Thyroid gland (tissue), 4 donors: ENCODE measurements at regions not wholly inside any gene's neighbourhood (a gene's known extent, or its start where the extent isn't known, plus 50 kb on each side); places are given as distances from the start of the nearest gene placed in this dataset.
"Not testable (repeated sequence)": the region's sequence is repeated elsewhere in the genome, so short reads cannot be mapped to it uniquely, and the experiment has no call there.

Experiments
- DNase-seq, 2 donors: peaks; one replicate each; pipeline ENCODE4 v3.0.0-alpha.2; 2019
- H3K27ac ChIP-seq, 3 donors: fragments of 200-600 bp; sonication (generic); 1 replicate in 2 of 3; 2 replicates in 1 of 3; pipeline ENCODE4 v1.5.1; 2016 to 2019; ENCODE audit warnings: mild to moderate bottlenecking in 1 of 3, moderate library complexity in 1 of 3
- H3K27me3 ChIP-seq: fragments of 200-600 bp; sonication (generic); one replicate; pipeline ENCODE4 v1.5.1; 2019
- H3K36me3 ChIP-seq, 2 donors: fragments of 200-600 bp; sonication (generic); one replicate each; pipeline ENCODE4 v1.5.1; 2016 to 2019
- H3K4me1 ChIP-seq, 2 donors: fragments of 200-600 bp; sonication (generic); one replicate each; pipeline ENCODE4 v1.5.1; 2017 to 2019
- H3K4me3 ChIP-seq, 3 donors: fragments of 200-600 bp; sonication (generic); replicated peaks in 1 of 3; 1 replicate in 2 of 3; 2 replicates in 1 of 3; pipeline ENCODE4 v1.5.1; 2016; ENCODE audit warnings: mild to moderate bottlenecking in 1 of 3
- H3K9me3 ChIP-seq: fragments of 200-600 bp; sonication (generic); one replicate; pipeline ENCODE4 v1.5.1; 2017
- POLR2A ChIP-seq, 2 donors: fragments of 450-650 bp; IDR thresholded peaks; one replicate each; pipeline ENCODE4 v1.6.1; 2017; ENCODE audit warnings: antibody characterized with exemption in 2 of 2, mild to moderate bottlenecking in 2 of 2, moderate library complexity in 1 of 2
- WGBS, 2 donors: methylation state at CpG; one replicate each; pipeline ENCODE4 v1.1.5; 2017; 5-methylcytosine and 5-hydroxymethylcytosine counted together
- intact Hi-C: fragments of 100-400 bp; cut with DNase I; formaldehyde crosslinking; loops from one replicate; pipeline ENCODE4 v1.15.1; 2023
- TF ChIP-seq, protein P1 (sequence below), 6 experiments: fragments of 200-600 bp in 3 of 6; fragments of 450-650 bp in 3 of 6; sonication (generic) in 3 of 6; IDR thresholded peaks; one replicate each; pipeline ENCODE4 v1.5.1; 2016 to 2019; ENCODE audit warnings: antibody characterized with exemption in 6 of 6, mild to moderate bottlenecking in 2 of 6, inconsistent platforms in 1 of 6, moderate library complexity in 1 of 6

GRCh38 chr9:38128752-38129270 lies 59.8 kb upstream of the SHB start:
- Histone ChIP-seq H3K27ac (no peak overlapping the region), H3K36me3 (no peaks in the 10 kb centered on the region), H3K9me3 (no peaks in the 10 kb centered on the region), H3K27me3 (no peaks in the 10 kb centered on the region), H3K4me1 (peaks cover 0 to 16% of the 10 kb centered on the region in 2 donors), H3K4me3 (no peak overlapping the region)
- intact Hi-C loops = no loop called here
- TF ChIP-seq POLR2A (IDR thresholded peaks at IDR 0.05) = no peak
- TF ChIP-seq, protein P1, sequence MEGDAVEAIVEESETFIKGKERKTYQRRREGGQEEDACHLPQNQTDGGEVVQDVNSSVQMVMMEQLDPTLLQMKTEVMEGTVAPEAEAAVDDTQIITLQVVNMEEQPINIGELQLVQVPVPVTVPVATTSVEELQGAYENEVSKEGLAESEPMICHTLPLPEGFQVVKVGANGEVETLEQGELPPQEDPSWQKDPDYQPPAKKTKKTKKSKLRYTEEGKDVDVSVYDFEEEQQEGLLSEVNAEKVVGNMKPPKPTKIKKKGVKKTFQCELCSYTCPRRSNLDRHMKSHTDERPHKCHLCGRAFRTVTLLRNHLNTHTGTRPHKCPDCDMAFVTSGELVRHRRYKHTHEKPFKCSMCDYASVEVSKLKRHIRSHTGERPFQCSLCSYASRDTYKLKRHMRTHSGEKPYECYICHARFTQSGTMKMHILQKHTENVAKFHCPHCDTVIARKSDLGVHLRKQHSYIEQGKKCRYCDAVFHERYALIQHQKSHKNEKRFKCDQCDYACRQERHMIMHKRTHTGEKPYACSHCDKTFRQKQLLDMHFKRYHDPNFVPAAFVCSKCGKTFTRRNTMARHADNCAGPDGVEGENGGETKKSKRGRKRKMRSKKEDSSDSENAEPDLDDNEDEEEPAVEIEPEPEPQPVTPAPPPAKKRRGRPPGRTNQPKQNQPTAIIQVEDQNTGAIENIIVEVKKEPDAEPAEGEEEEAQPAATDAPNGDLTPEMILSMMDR (IDR thresholded peaks at IDR 0.05) = no peak
- no peak for DNase-seq
- WGBS, 2 donors = 93 to 97% methylated on average over 5 of the region's 5 CpGs

- DNase-seq = no peak
- no peaks in the 10 kb centered on the region for H3K9me3 ChIP-seq
- H3K27ac ChIP-seq = no peak overlapping the region
- intact Hi-C loops = no loop called here
- TF ChIP-seq, protein P1 (IDR thresholded peaks at IDR 0.05) = no peak
- TF ChIP-seq POLR2A (IDR thresholded peaks at IDR 0.05) = no peak
- peaks cover 0 to 13% of the 10 kb centered on the region in 2 donors for H3K4me1 ChIP-seq
- H3K36me3 ChIP-seq = no peaks in the 10 kb centered on the region
- no peak overlapping the region for H3K4me3 ChIP-seq
- WGBS, 2 donors = 79 to 90% methylated on average over 6 of the region's 6 CpGs
- H3K27me3 ChIP-seq = no peaks in the 10 kb centered on the region
These were observed 58.3 kb upstream of the SHB start for GRCh38 chr9:38127271-38127839.

GRCh38 chr9:38126730-38127129 lies 57.7 kb upstream of the SHB start:
- H3K27ac ChIP-seq = no peak overlapping the region
- intact Hi-C loops = no loop called here
- no peak for DNase-seq
- H3K27me3 ChIP-seq = no peaks in the 10 kb centered on the region
- no peaks in the 10 kb centered on the region for H3K9me3 ChIP-seq
- H3K4me3 ChIP-seq = no peak overlapping the region
- H3K36me3 ChIP-seq = no peaks in the 10 kb centered on the region
- TF ChIP-seq, protein P1 (IDR thresholded peaks at IDR 0.05) = no peak
- no peak for TF ChIP-seq POLR2A (IDR thresholded peaks at IDR 0.05)
- 83 to 84% methylated on average over 6 of the region's 6 CpGs for WGBS, 2 donors
- peaks cover 0 to 9% of the 10 kb centered on the region in 2 donors for H3K4me1 ChIP-seq

- intact Hi-C loops = no loop called here
- H3K4me3 ChIP-seq = no peak overlapping the region
- peaks cover 0 to 8% of the 10 kb centered on the region in 2 donors for H3K4me1 ChIP-seq
- TF ChIP-seq POLR2A (IDR thresholded peaks at IDR 0.05) = no peak
- TF ChIP-seq, protein P1 (IDR thresholded peaks at IDR 0.05) = no peak
- no peak for DNase-seq
- H3K9me3 ChIP-seq = no peaks in the 10 kb centered on the region
- H3K27ac ChIP-seq = no peak overlapping the region
- no peaks in the 10 kb centered on the region for H3K36me3 ChIP-seq
- no peaks in the 10 kb centered on the region for H3K27me3 ChIP-seq
- WGBS, 2 donors = 88 to 90% methylated on average over 7 of the region's 7 CpGs
These were observed 56.9 kb upstream of the SHB start for GRCh38 chr9:38125889-38126288.

GRCh38 chr9:38123359-38123758 lies 54.3 kb upstream of the SHB start:
- H3K4me1 ChIP-seq, H3K36me3 ChIP-seq, H3K9me3 ChIP-seq, H3K4me3 ChIP-seq, intact Hi-C loops, H3K27me3 ChIP-seq, DNase-seq, H3K27ac ChIP-seq: not testable (repeated sequence)
- 95 to 96% methylated on average over 1 of the region's 1 CpG for WGBS, 2 donors
